Large intestine (tissue), 3 donors: ENCODE measurements at regions not wholly inside any gene's neighbourhood (a gene's known extent, or its start where the extent isn't known, plus 50 kb on each side); places are given as distances from the start of the nearest gene placed in this dataset.

Experiments
- DNase-seq, 2 donors: peaks; one replicate each; pipeline versions ENCODE4 v3.0.0 to v3.0.0-alpha.2; 2013
- H3K27ac ChIP-seq: one replicate; pipeline ENCODE4 v1.5.1; 2013; ENCODE audit warnings: low read length
- H3K27me3 ChIP-seq: 2 replicates; pipeline ENCODE4 v1.6.1; 2013; ENCODE audit warnings: low read length; ENCODE audit not compliant: control insufficient read depth, insufficient read depth
- H3K36me3 ChIP-seq: 2 replicates; pipeline ENCODE4 v1.6.1; 2013; ENCODE audit warnings: low read length; ENCODE audit not compliant: control insufficient read depth, insufficient read depth
- H3K4me1 ChIP-seq: one replicate; pipeline ENCODE4 v1.6.1; 2013; ENCODE audit warnings: low read length; ENCODE audit not compliant: control insufficient read depth, insufficient read depth
- H3K4me3 ChIP-seq: one replicate; pipeline ENCODE4 v1.5.1; 2013; ENCODE audit warnings: low read length
- H3K9me3 ChIP-seq: one replicate; pipeline ENCODE4 v1.6.1; 2013; ENCODE audit warnings: mild to moderate bottlenecking, low read depth, low read length, moderate library complexity; ENCODE audit not compliant: control insufficient read depth
- WGBS: methylation state at CpG from one replicate; pipeline ENCODE4 v1.1.5; 2013; ENCODE audit warnings: low lambda C conversion rate; ENCODE audit not compliant: insufficient coverage; 5-methylcytosine and 5-hydroxymethylcytosine counted together

- no peak overlapping the region for H3K4me3 ChIP-seq
- no peaks in the 10 kb centered on the region for H3K27me3 ChIP-seq
- H3K9me3 ChIP-seq = no peaks in the 10 kb centered on the region
- no peaks in the 10 kb centered on the region for H3K4me1 ChIP-seq
- H3K36me3 ChIP-seq = no peaks in the 10 kb centered on the region
- 100% methylated on average over 2 of the region's 5 CpGs for WGBS
- no peak for DNase-seq
- no peak overlapping the region for H3K27ac ChIP-seq
Measured at GRCh38 chr13:105906746-105907145, 628.7 kb downstream of the EFNB2 start.

GRCh38 chr13:105904034-105904742 is 631.3 kb downstream of the EFNB2 start:
- H3K4me1 ChIP-seq = no peaks in the 10 kb centered on the region
- no peaks in the 10 kb centered on the region for H3K36me3 ChIP-seq
- H3K9me3 ChIP-seq = no peaks in the 10 kb centered on the region
- H3K27ac ChIP-seq = no peak overlapping the region
- H3K4me3 ChIP-seq = no peak overlapping the region
- peak in 1 of 2 donors; percentile 29 for DNase-seq
- H3K27me3 ChIP-seq = no peaks in the 10 kb centered on the region
- 60% methylated on average over 3 of the region's 9 CpGs for WGBS

- H3K36me3 ChIP-seq = no peaks in the 10 kb centered on the region
- no peak overlapping the region for H3K27ac ChIP-seq
- no peaks in the 10 kb centered on the region for H3K4me1 ChIP-seq
- no peaks in the 10 kb centered on the region for H3K9me3 ChIP-seq
- H3K27me3 ChIP-seq = no peaks in the 10 kb centered on the region
- WGBS = no CpG with 5 or more reads among the region's 2 CpGs
- no peak overlapping the region for H3K4me3 ChIP-seq
- no peak for DNase-seq
Measured at GRCh38 chr13:105902396-105902795, 633.1 kb downstream of the EFNB2 start.

- 100% methylated on average over 4 of the region's 6 CpGs for whole genome bisulfite sequencing
- no peaks in the 10 kb centered on the region for H3K36me3 ChIP-seq
- H3K27ac ChIP-seq = no peak overlapping the region
- H3K4me3 ChIP-seq = no peak overlapping the region
- H3K9me3 ChIP-seq = no peaks in the 10 kb centered on the region
- no peaks in the 10 kb centered on the region for H3K27me3 ChIP-seq
- H3K4me1 ChIP-seq = no peaks in the 10 kb centered on the region
- DNase-seq = no peak
Measured at GRCh38 chr13:105897575-105897974, 637.9 kb downstream of the EFNB2 start.

- Histone ChIP-seq H3K36me3 (no peaks in the 10 kb centered on the region), H3K4me1 (no peaks in the 10 kb centered on the region), H3K9me3 (no peaks in the 10 kb centered on the region), H3K27me3 (no peaks in the 10 kb centered on the region), H3K27ac (no peak overlapping the region), H3K4me3 (no peak overlapping the region)
- no CpG with 5 or more reads among the region's 2 CpGs for WGBS
- DNase-seq = no peak
Measured at GRCh38 chr13:105894697-105895096, 640.8 kb downstream of the EFNB2 start.

GRCh38 chr13:105890509-105890908 is 645.0 kb downstream of the EFNB2 start:
- Histone ChIP-seq H3K4me3 (no peak overlapping the region), H3K4me1 (no peaks in the 10 kb centered on the region), H3K9me3 (no peaks in the 10 kb centered on the region), H3K27me3 (no peaks in the 10 kb centered on the region), H3K36me3 (no peaks in the 10 kb centered on the region), H3K27ac (no peak overlapping the region)
- DNase-seq = no peak
- WGBS = 87% methylated on average over 3 of the region's 4 CpGs

- no peaks in the 10 kb centered on the region for H3K4me1 ChIP-seq
- DNase-seq = no peak
- H3K9me3 ChIP-seq = no peaks in the 10 kb centered on the region
- no peaks in the 10 kb centered on the region for H3K27me3 ChIP-seq
- no peak overlapping the region for H3K4me3 ChIP-seq
- 71% methylated on average over 1 of the region's 1 CpG for WGBS
- H3K27ac ChIP-seq = no peak overlapping the region
- H3K36me3 ChIP-seq = no peaks in the 10 kb centered on the region
Measured at GRCh38 chr13:105878119-105878700, 657.3 kb downstream of the EFNB2 start.

- DNase-seq = peak; percentile 18 to 65
- Histone ChIP-seq H3K4me3 (no peak overlapping the region), H3K36me3 (no peaks in the 10 kb centered on the region), H3K27ac (no peak overlapping the region), H3K4me1 (no peaks in the 10 kb centered on the region), H3K9me3 (no peaks in the 10 kb centered on the region), H3K27me3 (no peaks in the 10 kb centered on the region)
Measured at GRCh38 chr13:105874814-105875213, 660.6 kb downstream of the EFNB2 start.

- Histone ChIP-seq H3K36me3 (no peaks in the 10 kb centered on the region), H3K4me3 (no peak overlapping the region), H3K27ac (no peak overlapping the region), H3K27me3 (no peaks in the 10 kb centered on the region), H3K9me3 (no peaks in the 10 kb centered on the region), H3K4me1 (no peaks in the 10 kb centered on the region)
- no peak for DNase-seq
- no CpG with 5 or more reads among the region's 1 CpG for WGBS
Measured at GRCh38 chr13:105871768-105872167, 663.7 kb downstream of the EFNB2 start.

- H3K4me3 ChIP-seq = no peak overlapping the region
- H3K4me1 ChIP-seq = no peaks in the 10 kb centered on the region
- no peak for DNase-seq
- 80% methylated on average over 1 of the region's 2 CpGs for WGBS
- no peaks in the 10 kb centered on the region for H3K9me3 ChIP-seq
- H3K36me3 ChIP-seq = no peaks in the 10 kb centered on the region
- no peak overlapping the region for H3K27ac ChIP-seq
- H3K27me3 ChIP-seq = no peaks in the 10 kb centered on the region
Measured at GRCh38 chr13:105871326-105871725, 664.1 kb downstream of the EFNB2 start.
